SK-N-SH treated with all-trans-retinoic acid at 6 μM for 48 hours (cell line): ENCODE measurements at regions not wholly inside any gene's neighbourhood (a gene's known extent, or its start where the extent isn't known, plus 50 kb on each side); places are given as distances from the start of the nearest gene placed in this dataset.

ENCODE experiments used
- ATAC-seq: fragments of 200-7000 bp; cut with Tn5 transposase; 3 replicates; pipeline ENCODE4 v1.9.1; 2020; ENCODE audit warnings: mild to moderate bottlenecking, moderate library complexity
- ARNTL ChIP-seq: fragments of 450-650 bp; formaldehyde crosslinking; IDR thresholded peaks from 2 replicates; pipeline ENCODE4 v1.5.0; 2020; ENCODE audit warnings: low read depth, mild to moderate bottlenecking, moderate library complexity, borderline replicate concordance
- BACH2 ChIP-seq: fragments of 250-450 bp; sonication (Bioruptor Pico); IDR thresholded peaks from 2 replicates; pipeline ENCODE4 v1.9.0; 2021; ENCODE audit warnings: mild to moderate bottlenecking, borderline replicate concordance
- CSDC2 ChIP-seq: fragments of 250-450 bp; sonication (Bioruptor Pico); IDR thresholded peaks from 2 replicates; pipeline ENCODE4 v1.5.0; 2020; ENCODE audit warnings: mild to moderate bottlenecking, moderate library complexity
- CSRNP3 ChIP-seq: fragments of 250-450 bp; sonication (Bioruptor Pico); IDR thresholded peaks from 2 replicates; pipeline ENCODE4 v1.5.1; 2021; ENCODE audit warnings: mild to moderate bottlenecking, moderate library complexity
- ESRRG ChIP-seq: fragments of 250-450 bp; sonication (Bioruptor Pico); IDR thresholded peaks from 2 replicates; pipeline ENCODE4 v1.6.1; 2021; ENCODE audit warnings: mild to moderate bottlenecking
- GLIS3 ChIP-seq: fragments of 250-450 bp; sonication (Bioruptor Pico); IDR thresholded peaks from 2 replicates; pipeline ENCODE4 v1.5.0; 2020; ENCODE audit warnings: mild to moderate bottlenecking, moderate library complexity
- ISL1 ChIP-seq: fragments of 250-450 bp; sonication (Bioruptor Pico); IDR thresholded peaks from 2 replicates; pipeline ENCODE4 v2.1.2; 2022; ENCODE audit warnings: mild to moderate bottlenecking, moderate library complexity
- OSR1 ChIP-seq: fragments of 250-450 bp; sonication (Bioruptor Pico); IDR thresholded peaks from 2 replicates; pipeline ENCODE4 v1.8.0; 2022; ENCODE audit warnings: moderate library complexity, mild to moderate bottlenecking, inconsistent platforms
- POU6F1 ChIP-seq: fragments of 250-450 bp; sonication (Bioruptor Pico); IDR thresholded peaks from 2 replicates; pipeline ENCODE4 v1.8.0; 2021; ENCODE audit warnings: low read depth, mild to moderate bottlenecking, moderate library complexity, borderline replicate concordance
- PPARA ChIP-seq: fragments of 250-450 bp; sonication (Bioruptor Pico); IDR thresholded peaks from 2 replicates; pipeline ENCODE4 v1.5.0; 2020; ENCODE audit warnings: mild to moderate bottlenecking, borderline replicate concordance
- RARB ChIP-seq: fragments of 250-450 bp; sonication (Bioruptor Pico); IDR thresholded peaks from 2 replicates; pipeline ENCODE4 v1.8.0; 2021; ENCODE audit warnings: mild to moderate bottlenecking, moderate library complexity
- SNAI2 ChIP-seq: fragments of 250-450 bp; sonication (Bioruptor Pico); IDR thresholded peaks from 2 replicates; pipeline ENCODE4 v1.5.0; 2020; ENCODE audit warnings: mild to moderate bottlenecking, moderate library complexity
- TCF4 ChIP-seq: fragments of 250-450 bp; sonication (Bioruptor Pico); IDR thresholded peaks from 2 replicates; pipeline ENCODE4 v1.8.0; 2021; ENCODE audit warnings: mild to moderate bottlenecking, moderate library complexity, borderline replicate concordance
- TOX ChIP-seq: fragments of 250-450 bp; sonication (Bioruptor Pico); IDR thresholded peaks from 2 replicates; pipeline ENCODE4 v1.8.0; 2021; ENCODE audit warnings: mild to moderate bottlenecking, moderate library complexity, borderline replicate concordance
- TSHZ2 ChIP-seq: fragments of 250-450 bp; sonication (Bioruptor Pico); IDR thresholded peaks from 2 replicates; pipeline ENCODE4 v1.5.0; 2020; ENCODE audit warnings: mild to moderate bottlenecking, moderate library complexity
- ZC3H10 ChIP-seq: fragments of 250-450 bp; sonication (Bioruptor Pico); IDR thresholded peaks from 2 replicates; pipeline ENCODE4 v1.5.1; 2021; ENCODE audit warnings: mild to moderate bottlenecking, moderate library complexity
- ZFP3 ChIP-seq: fragments of 250-450 bp; sonication (Bioruptor Pico); IDR thresholded peaks from 2 replicates; pipeline ENCODE4 v1.5.0; 2020; ENCODE audit warnings: mild to moderate bottlenecking, moderate library complexity
- ZFP30 ChIP-seq: fragments of 450-650 bp; formaldehyde crosslinking; IDR thresholded peaks from 2 replicates; pipeline ENCODE4 v1.5.0; 2022; ENCODE audit warnings: mild to moderate bottlenecking, moderate library complexity
- ZNF565 ChIP-seq: fragments of 450-650 bp; formaldehyde crosslinking; conservative IDR thresholded peaks from 2 replicates; pipeline ENCODE4 v1.5.0; 2020; ENCODE audit warnings: low read depth, mild to moderate bottlenecking, moderate library complexity
- ZNF70 ChIP-seq: fragments of 450-650 bp; formaldehyde crosslinking; IDR thresholded peaks from 2 replicates; pipeline ENCODE4 v1.5.0; 2020; ENCODE audit warnings: mild to moderate bottlenecking, moderate library complexity
- ZNF8 ChIP-seq: fragments of 450-650 bp; formaldehyde crosslinking; IDR thresholded peaks from 2 replicates; pipeline ENCODE4 v1.5.0; 2020; ENCODE audit warnings: mild to moderate bottlenecking, moderate library complexity
- TF ChIP-seq, protein P1 (sequence below): fragments of 250-450 bp; sonication (Bioruptor Pico); IDR thresholded peaks from 2 replicates; pipeline ENCODE4 v1.8.0; 2020; ENCODE audit warnings: mild to moderate bottlenecking, moderate library complexity, borderline replicate concordance

DNA sequence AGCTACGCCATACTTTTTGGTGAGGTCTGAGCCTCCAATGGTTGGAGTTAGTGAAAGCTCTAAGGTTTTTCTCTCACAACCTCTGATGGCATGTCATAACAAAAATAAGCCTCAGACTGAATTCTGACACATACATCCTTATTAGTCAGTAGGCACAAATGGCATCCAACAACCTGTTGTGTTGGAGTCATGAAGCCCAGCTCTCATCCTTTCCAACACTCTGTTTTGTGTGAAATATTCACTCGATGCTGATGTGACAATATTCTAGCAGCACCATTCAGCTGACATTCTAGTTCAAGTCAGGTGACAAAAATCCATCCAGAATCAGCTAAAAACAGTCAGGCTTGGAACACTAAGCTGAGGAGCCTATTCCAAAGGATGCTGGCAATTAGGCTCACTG is 603.2 kb upstream of the ID2 start:
- no peak for ATAC-seq
- TF ChIP-seq ESRRG (CRISPR knock-in tag) (no peak), RARB (CRISPR knock-in tag) (no peak), BACH2 (CRISPR knock-in tag) (no peak), CSDC2 (CRISPR knock-in tag) (no peak), OSR1 (no peak)
- TF ChIP-seq, protein P1, sequence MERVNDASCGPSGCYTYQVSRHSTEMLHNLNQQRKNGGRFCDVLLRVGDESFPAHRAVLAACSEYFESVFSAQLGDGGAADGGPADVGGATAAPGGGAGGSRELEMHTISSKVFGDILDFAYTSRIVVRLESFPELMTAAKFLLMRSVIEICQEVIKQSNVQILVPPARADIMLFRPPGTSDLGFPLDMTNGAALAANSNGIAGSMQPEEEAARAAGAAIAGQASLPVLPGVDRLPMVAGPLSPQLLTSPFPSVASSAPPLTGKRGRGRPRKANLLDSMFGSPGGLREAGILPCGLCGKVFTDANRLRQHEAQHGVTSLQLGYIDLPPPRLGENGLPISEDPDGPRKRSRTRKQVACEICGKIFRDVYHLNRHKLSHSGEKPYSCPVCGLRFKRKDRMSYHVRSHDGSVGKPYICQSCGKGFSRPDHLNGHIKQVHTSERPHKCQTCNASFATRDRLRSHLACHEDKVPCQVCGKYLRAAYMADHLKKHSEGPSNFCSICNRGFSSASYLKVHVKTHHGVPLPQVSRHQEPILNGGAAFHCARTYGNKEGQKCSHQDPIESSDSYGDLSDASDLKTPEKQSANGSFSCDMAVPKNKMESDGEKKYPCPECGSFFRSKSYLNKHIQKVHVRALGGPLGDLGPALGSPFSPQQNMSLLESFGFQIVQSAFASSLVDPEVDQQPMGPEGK (CRISPR knock-in tag), result no peak

DNA sequence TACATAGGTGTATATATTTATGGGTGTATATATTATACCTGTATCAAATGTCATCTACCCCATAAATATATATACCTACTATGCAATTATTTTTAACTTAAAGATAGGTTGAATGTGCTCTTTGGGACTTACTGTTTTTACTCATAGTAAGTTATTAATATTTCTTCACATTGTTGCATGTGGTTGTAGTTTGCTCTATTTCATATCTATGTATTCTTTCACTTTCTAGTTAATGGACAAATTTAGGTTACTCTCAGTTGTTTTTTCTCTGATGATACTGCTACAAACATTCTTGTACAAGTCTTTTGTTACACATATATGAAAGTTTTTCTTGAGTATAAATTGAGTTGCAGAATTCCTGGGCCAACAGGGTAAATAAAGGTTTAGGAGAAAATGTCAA is 601.8 kb upstream of the ID2 start:
- no peak for TF ChIP-seq ARNTL
- no peak for TF ChIP-seq BACH2 (CRISPR knock-in tag)
- no peak for TF ChIP-seq ZNF70
- TF ChIP-seq, protein P1 (CRISPR knock-in tag), result no peak
- no peak for TF ChIP-seq TSHZ2 (CRISPR knock-in tag)
- no peak for ATAC-seq

- no peak for TF ChIP-seq SNAI2
- no peak for TF ChIP-seq RARB (CRISPR knock-in tag)
- no peak for TF ChIP-seq ZNF565 (CRISPR knock-in tag)
- TF ChIP-seq ZNF8, result no peak
- no peak for TF ChIP-seq TOX (CRISPR knock-in tag)
- TF ChIP-seq ZNF70, result no peak
- TF ChIP-seq ARNTL, result no peak
- no peak for TF ChIP-seq POU6F1 (CRISPR knock-in tag)
- TF ChIP-seq GLIS3 (CRISPR knock-in tag), result no peak
- TF ChIP-seq ISL1 (CRISPR knock-in tag), result no peak
- TF ChIP-seq PPARA, result no peak
- TF ChIP-seq ZFP3, result no peak
- TF ChIP-seq ZFP30 (CRISPR knock-in tag), result no peak
- no peak for TF ChIP-seq ESRRG (CRISPR knock-in tag)
- no peak for TF ChIP-seq BACH2 (CRISPR knock-in tag)
- no peak for TF ChIP-seq TCF4 (CRISPR knock-in tag)
- no peak for TF ChIP-seq CSDC2 (CRISPR knock-in tag)
- TF ChIP-seq ZC3H10, result no peak
- TF ChIP-seq CSRNP3, result no peak
- TF ChIP-seq, all 23 proteins: peak for 0
- no peak for ATAC-seq
These were observed 600.7 kb upstream of the ID2 start for GRCh38 chr2:8081130-8081529.
